ENCODE measurements at regions not wholly inside any gene's neighbourhood (a gene's known extent, or its start where the extent isn't known, plus 50 kb on each side); places are given as distances from the start of the nearest gene placed in this dataset.

DNA sequence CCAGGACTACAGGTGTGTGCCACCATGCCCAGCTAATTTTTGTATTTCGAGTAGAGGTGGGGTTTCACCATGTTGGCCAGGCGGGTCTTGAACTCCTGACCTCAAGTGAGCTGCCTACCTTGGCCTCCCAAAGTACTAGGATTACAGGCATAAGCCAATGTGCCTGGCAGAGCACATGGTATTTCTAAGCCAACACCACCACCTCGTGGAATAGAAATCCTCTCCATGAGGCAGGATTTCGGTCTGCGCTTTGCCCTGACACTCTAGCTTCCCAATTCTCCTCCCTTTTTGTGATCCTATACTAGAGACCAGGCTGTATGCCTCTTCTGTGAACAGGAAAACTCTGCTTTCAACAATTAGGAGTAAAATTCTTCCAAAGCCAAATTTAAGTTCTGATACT, 372.2 kb downstream of the VGLL3 start:
- H3K4me1 ChIP-seq (ENCODE audit: insufficient read depth, low read length, poor library complexity, severe bottlenecking): no peaks in the 10 kb centered on the region
- ChIA-PET POLR2A (interaction anchor here (0.7 kb wide), 1 partner anchor 18 kb away, joined by 4 read pairs; no protein-coding TSS in a partner anchor), CTCF (ENCODE audit: unreplicated experiment) (no interaction called here)
- TF ChIP-seq EZH2phosphoT487 (IDR thresholded peaks at IDR 0.05; ENCODE audit: borderline replicate concordance, low read depth, low read length): no peak
- TF ChIP-seq, protein P1, sequence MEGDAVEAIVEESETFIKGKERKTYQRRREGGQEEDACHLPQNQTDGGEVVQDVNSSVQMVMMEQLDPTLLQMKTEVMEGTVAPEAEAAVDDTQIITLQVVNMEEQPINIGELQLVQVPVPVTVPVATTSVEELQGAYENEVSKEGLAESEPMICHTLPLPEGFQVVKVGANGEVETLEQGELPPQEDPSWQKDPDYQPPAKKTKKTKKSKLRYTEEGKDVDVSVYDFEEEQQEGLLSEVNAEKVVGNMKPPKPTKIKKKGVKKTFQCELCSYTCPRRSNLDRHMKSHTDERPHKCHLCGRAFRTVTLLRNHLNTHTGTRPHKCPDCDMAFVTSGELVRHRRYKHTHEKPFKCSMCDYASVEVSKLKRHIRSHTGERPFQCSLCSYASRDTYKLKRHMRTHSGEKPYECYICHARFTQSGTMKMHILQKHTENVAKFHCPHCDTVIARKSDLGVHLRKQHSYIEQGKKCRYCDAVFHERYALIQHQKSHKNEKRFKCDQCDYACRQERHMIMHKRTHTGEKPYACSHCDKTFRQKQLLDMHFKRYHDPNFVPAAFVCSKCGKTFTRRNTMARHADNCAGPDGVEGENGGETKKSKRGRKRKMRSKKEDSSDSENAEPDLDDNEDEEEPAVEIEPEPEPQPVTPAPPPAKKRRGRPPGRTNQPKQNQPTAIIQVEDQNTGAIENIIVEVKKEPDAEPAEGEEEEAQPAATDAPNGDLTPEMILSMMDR (conservative IDR thresholded peaks at IDR 0.05; ENCODE audit: low read length): no peak
- H3K27ac ChIP-seq (ENCODE audit: low read depth, low read length, poor library complexity, severe bottlenecking): no peak overlapping the region
- no peaks in the 10 kb centered on the region for H3K9me2 ChIP-seq (ENCODE audit: insufficient read depth, low read length)
- no TSS peak for BruUV-seq (replicated peaks)
- H3K9me3 ChIP-seq (ENCODE audit: low read length): no peaks in the 10 kb centered on the region
- H3K4me2 ChIP-seq (ENCODE audit: low read length): no peak overlapping the region
- H3K4me3 ChIP-seq (ENCODE audit: low read depth, low read length, poor library complexity, severe bottlenecking): no peak overlapping the region
- no peaks in the 10 kb centered on the region for H4K20me1 ChIP-seq (ENCODE audit: insufficient read depth, low read length)
- H2AFZ ChIP-seq (ENCODE audit: low read length): no peak overlapping the region
- intact Hi-C loops (cut with micrococcal nuclease; ENCODE audit: unreplicated experiment): no loop called here
- H3K79me2 ChIP-seq (ENCODE audit: insufficient read depth, low read depth, low read length): no peaks in the 10 kb centered on the region
- H3K36me3 ChIP-seq (ENCODE audit: insufficient read depth, low read length): no peaks in the 10 kb centered on the region
- DNase-seq (ENCODE audit: low spot score): no peak

DNA sequence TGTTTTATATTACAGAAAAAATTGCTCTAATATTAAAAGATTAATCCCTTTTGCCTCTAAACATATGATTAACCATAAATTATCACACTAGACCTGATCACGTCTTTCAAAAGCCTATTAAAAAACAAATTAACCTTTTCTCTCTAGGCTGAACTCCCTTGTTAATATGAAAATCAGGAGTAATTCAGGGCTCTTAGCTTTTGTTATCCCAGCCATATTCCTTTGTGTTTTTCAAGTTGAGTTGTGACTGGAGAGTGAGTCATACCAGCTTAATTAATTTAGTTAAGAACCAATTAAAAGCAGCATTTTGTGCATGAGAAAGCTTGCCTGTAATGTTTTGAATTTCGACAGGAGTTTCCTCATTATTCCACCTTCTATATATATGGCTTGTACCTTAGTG, 385.8 kb downstream of the VGLL3 start:
- Histone ChIP-seq H3K79me2 (ENCODE audit: insufficient read depth, low read depth, low read length) (no peaks in the 10 kb centered on the region), H3K4me2 (ENCODE audit: low read length) (no peak overlapping the region), H3K4me3 (ENCODE audit: low read depth, low read length, poor library complexity, severe bottlenecking) (no peak overlapping the region), H3K4me1 (ENCODE audit: insufficient read depth, low read length, poor library complexity, severe bottlenecking) (no peaks in the 10 kb centered on the region), H4K20me1 (ENCODE audit: insufficient read depth, low read length) (no peaks in the 10 kb centered on the region), H3K9me2 (ENCODE audit: insufficient read depth, low read length) (no peaks in the 10 kb centered on the region), H3K27ac (ENCODE audit: low read depth, low read length, poor library complexity, severe bottlenecking) (no peak overlapping the region), H3K36me3 (ENCODE audit: insufficient read depth, low read length) (no peaks in the 10 kb centered on the region), H3K9me3 (ENCODE audit: low read length) (no peaks in the 10 kb centered on the region), H2AFZ (ENCODE audit: low read length) (no peak overlapping the region)
- CTCF ChIA-PET (ENCODE audit: unreplicated experiment): no interaction called here
- TF ChIP-seq EZH2phosphoT487 (IDR thresholded peaks at IDR 0.05; ENCODE audit: borderline replicate concordance, low read depth, low read length): no peak
- TF ChIP-seq, protein P1 (conservative IDR thresholded peaks at IDR 0.05; ENCODE audit: low read length): no peak
- no TSS peak for BruUV-seq (replicated peaks)
- intact Hi-C loops (cut with micrococcal nuclease; ENCODE audit: unreplicated experiment): no loop called here
- DNase-seq (ENCODE audit: low spot score): no peak
- POLR2A ChIA-PET: interaction anchor here (0.7 kb wide), 1 partner anchor 17 kb away, joined by 4 read pairs; no protein-coding TSS in a partner anchor

DNA sequence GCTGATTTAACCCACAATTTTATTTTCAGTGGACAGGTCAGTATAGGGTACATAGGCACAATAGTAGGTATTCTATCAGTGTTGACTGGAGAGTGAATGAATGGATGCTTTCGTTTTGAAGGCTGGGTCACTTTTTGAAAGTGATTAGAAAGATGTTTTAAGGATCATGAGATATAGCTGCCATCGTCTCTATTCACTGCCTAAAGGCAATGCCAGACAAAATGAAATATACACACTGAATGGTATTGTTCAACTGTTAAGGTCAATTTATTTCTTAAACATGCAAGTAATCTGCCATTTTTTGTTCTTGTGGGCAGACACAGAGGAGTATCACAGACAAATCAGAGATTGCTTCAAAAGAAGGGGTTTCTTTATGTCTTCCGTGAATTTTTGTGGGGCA, 395.3 kb downstream of the VGLL3 start:
- no peak for DNase-seq (ENCODE audit: low spot score)
- no TSS peak for BruUV-seq (replicated peaks)
- intact Hi-C loops (cut with micrococcal nuclease; ENCODE audit: unreplicated experiment): no loop called here
- Histone ChIP-seq H3K9me3 (ENCODE audit: low read length) (no peaks in the 10 kb centered on the region), H3K79me2 (ENCODE audit: insufficient read depth, low read depth, low read length) (no peaks in the 10 kb centered on the region), H3K4me3 (ENCODE audit: low read depth, low read length, poor library complexity, severe bottlenecking) (no peak overlapping the region), H3K9me2 (ENCODE audit: insufficient read depth, low read length) (no peaks in the 10 kb centered on the region), H3K27ac (ENCODE audit: low read depth, low read length, poor library complexity, severe bottlenecking) (no peak overlapping the region), H3K36me3 (ENCODE audit: insufficient read depth, low read length) (no peaks in the 10 kb centered on the region), H3K4me1 (ENCODE audit: insufficient read depth, low read length, poor library complexity, severe bottlenecking) (no peaks in the 10 kb centered on the region), H3K4me2 (ENCODE audit: low read length) (no peak overlapping the region), H4K20me1 (ENCODE audit: insufficient read depth, low read length) (no peaks in the 10 kb centered on the region), H2AFZ (ENCODE audit: low read length) (no peak overlapping the region)
- TF ChIP-seq, protein P1 (conservative IDR thresholded peaks at IDR 0.05; ENCODE audit: low read length): no peak
- no peak for TF ChIP-seq EZH2phosphoT487 (IDR thresholded peaks at IDR 0.05; ENCODE audit: borderline replicate concordance, low read depth, low read length)
- POLR2A ChIA-PET: no interaction called here
- CTCF ChIA-PET (ENCODE audit: unreplicated experiment): no interaction called here

All from OCI-LY7 (cell line).